SK-N-SH treated with all-trans-retinoic acid at 6 μM for 48 hours (cell line): ENCODE measurements at regions not wholly inside any gene's neighbourhood (a gene's known extent, or its start where the extent isn't known, plus 50 kb on each side); places are given as distances from the start of the nearest gene placed in this dataset.

ENCODE experiments used
- ATAC-seq: fragments of 200-7000 bp; cut with Tn5 transposase; 3 replicates; pipeline ENCODE4 v1.9.1; 2020; ENCODE audit warnings: mild to moderate bottlenecking, moderate library complexity
- ARNTL ChIP-seq: fragments of 450-650 bp; formaldehyde crosslinking; IDR thresholded peaks from 2 replicates; pipeline ENCODE4 v1.5.0; 2020; ENCODE audit warnings: low read depth, mild to moderate bottlenecking, moderate library complexity, borderline replicate concordance
- BACH2 ChIP-seq: fragments of 250-450 bp; sonication (Bioruptor Pico); IDR thresholded peaks from 2 replicates; pipeline ENCODE4 v1.9.0; 2021; ENCODE audit warnings: mild to moderate bottlenecking, borderline replicate concordance
- CSDC2 ChIP-seq: fragments of 250-450 bp; sonication (Bioruptor Pico); IDR thresholded peaks from 2 replicates; pipeline ENCODE4 v1.5.0; 2020; ENCODE audit warnings: mild to moderate bottlenecking, moderate library complexity
- ESRRG ChIP-seq: fragments of 250-450 bp; sonication (Bioruptor Pico); IDR thresholded peaks from 2 replicates; pipeline ENCODE4 v1.6.1; 2021; ENCODE audit warnings: mild to moderate bottlenecking
- GLIS3 ChIP-seq: fragments of 250-450 bp; sonication (Bioruptor Pico); IDR thresholded peaks from 2 replicates; pipeline ENCODE4 v1.5.0; 2020; ENCODE audit warnings: mild to moderate bottlenecking, moderate library complexity
- OSR1 ChIP-seq: fragments of 250-450 bp; sonication (Bioruptor Pico); IDR thresholded peaks from 2 replicates; pipeline ENCODE4 v1.8.0; 2022; ENCODE audit warnings: moderate library complexity, mild to moderate bottlenecking, inconsistent platforms
- POU6F1 ChIP-seq: fragments of 250-450 bp; sonication (Bioruptor Pico); IDR thresholded peaks from 2 replicates; pipeline ENCODE4 v1.8.0; 2021; ENCODE audit warnings: low read depth, mild to moderate bottlenecking, moderate library complexity, borderline replicate concordance
- SNAI2 ChIP-seq: fragments of 250-450 bp; sonication (Bioruptor Pico); IDR thresholded peaks from 2 replicates; pipeline ENCODE4 v1.5.0; 2020; ENCODE audit warnings: mild to moderate bottlenecking, moderate library complexity
- TCF4 ChIP-seq: fragments of 250-450 bp; sonication (Bioruptor Pico); IDR thresholded peaks from 2 replicates; pipeline ENCODE4 v1.8.0; 2021; ENCODE audit warnings: mild to moderate bottlenecking, moderate library complexity, borderline replicate concordance
- ZC3H10 ChIP-seq: fragments of 250-450 bp; sonication (Bioruptor Pico); IDR thresholded peaks from 2 replicates; pipeline ENCODE4 v1.5.1; 2021; ENCODE audit warnings: mild to moderate bottlenecking, moderate library complexity
- ZFP3 ChIP-seq: fragments of 250-450 bp; sonication (Bioruptor Pico); IDR thresholded peaks from 2 replicates; pipeline ENCODE4 v1.5.0; 2020; ENCODE audit warnings: mild to moderate bottlenecking, moderate library complexity
- ZFP30 ChIP-seq: fragments of 450-650 bp; formaldehyde crosslinking; IDR thresholded peaks from 2 replicates; pipeline ENCODE4 v1.5.0; 2022; ENCODE audit warnings: mild to moderate bottlenecking, moderate library complexity
- ZNF70 ChIP-seq: fragments of 450-650 bp; formaldehyde crosslinking; IDR thresholded peaks from 2 replicates; pipeline ENCODE4 v1.5.0; 2020; ENCODE audit warnings: mild to moderate bottlenecking, moderate library complexity
- TF ChIP-seq, protein P1 (sequence below): fragments of 250-450 bp; sonication (Bioruptor Pico); IDR thresholded peaks from 2 replicates; pipeline ENCODE4 v1.8.0; 2020; ENCODE audit warnings: mild to moderate bottlenecking, moderate library complexity, borderline replicate concordance
- TF ChIP-seq, protein P2 (sequence below): fragments of 250-450 bp; sonication (Bioruptor Pico); IDR thresholded peaks from 2 replicates; pipeline ENCODE4 v1.5.1; 2021; ENCODE audit warnings: mild to moderate bottlenecking, moderate library complexity
- TF ChIP-seq, protein P3 (sequence below): fragments of 250-450 bp; sonication (Bioruptor Pico); IDR thresholded peaks from 2 replicates; pipeline ENCODE4 v1.5.0; 2020; ENCODE audit warnings: mild to moderate bottlenecking, moderate library complexity

DNA sequence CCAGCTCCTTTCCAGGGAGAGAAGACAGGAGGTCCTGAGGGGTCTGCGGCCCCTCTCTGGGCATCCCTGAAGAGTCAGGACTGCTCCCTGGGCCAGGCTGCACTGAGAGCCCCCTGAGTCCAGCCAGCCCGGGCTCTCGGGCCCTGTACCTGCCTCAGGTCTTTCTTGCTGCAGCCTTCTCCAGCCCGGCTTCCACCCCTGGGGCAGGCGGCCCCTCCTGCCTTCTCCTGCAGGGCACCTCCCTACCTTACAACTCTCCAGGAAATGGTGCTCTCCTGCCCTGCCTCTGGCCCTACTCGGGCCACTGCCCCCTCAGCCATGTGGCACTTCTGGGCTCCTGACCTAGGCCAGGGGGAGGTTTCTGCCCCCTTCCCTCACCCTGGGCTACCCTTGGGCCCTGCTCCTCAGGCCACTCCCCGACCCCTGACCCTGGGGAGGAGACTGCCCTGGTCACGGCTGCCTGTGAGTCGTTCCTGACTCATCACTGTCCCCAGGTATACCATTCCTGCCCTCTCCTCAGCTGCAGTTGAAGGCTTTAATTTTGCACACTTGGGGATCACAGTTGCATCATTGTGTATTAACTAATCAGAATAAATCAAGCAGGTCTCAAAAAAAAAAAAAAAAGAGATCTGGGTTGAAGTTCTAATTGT, 251.1 kb downstream of the NXPE2 start:
- no peak for TF ChIP-seq ESRRG (CRISPR knock-in tag)
- no peak for ATAC-seq

GRCh38 chr11:114938799-114939198, 260.5 kb downstream of the NXPE2 start:
- ATAC-seq, result no peak
- no peak for TF ChIP-seq ZNF70 (CRISPR knock-in tag)
- TF ChIP-seq BACH2 (CRISPR knock-in tag), result no peak
- TF ChIP-seq ZFP30, result no peak
- TF ChIP-seq ARNTL (CRISPR knock-in tag), result no peak
- no peak for TF ChIP-seq CSDC2 (CRISPR knock-in tag)
- TF ChIP-seq ZC3H10 (CRISPR knock-in tag), result no peak
- no peak for TF ChIP-seq ESRRG (CRISPR knock-in tag)
- no peak for TF ChIP-seq ZFP3 (CRISPR knock-in tag)
- no peak for TF ChIP-seq POU6F1 (CRISPR knock-in tag)
- TF ChIP-seq, protein P1, sequence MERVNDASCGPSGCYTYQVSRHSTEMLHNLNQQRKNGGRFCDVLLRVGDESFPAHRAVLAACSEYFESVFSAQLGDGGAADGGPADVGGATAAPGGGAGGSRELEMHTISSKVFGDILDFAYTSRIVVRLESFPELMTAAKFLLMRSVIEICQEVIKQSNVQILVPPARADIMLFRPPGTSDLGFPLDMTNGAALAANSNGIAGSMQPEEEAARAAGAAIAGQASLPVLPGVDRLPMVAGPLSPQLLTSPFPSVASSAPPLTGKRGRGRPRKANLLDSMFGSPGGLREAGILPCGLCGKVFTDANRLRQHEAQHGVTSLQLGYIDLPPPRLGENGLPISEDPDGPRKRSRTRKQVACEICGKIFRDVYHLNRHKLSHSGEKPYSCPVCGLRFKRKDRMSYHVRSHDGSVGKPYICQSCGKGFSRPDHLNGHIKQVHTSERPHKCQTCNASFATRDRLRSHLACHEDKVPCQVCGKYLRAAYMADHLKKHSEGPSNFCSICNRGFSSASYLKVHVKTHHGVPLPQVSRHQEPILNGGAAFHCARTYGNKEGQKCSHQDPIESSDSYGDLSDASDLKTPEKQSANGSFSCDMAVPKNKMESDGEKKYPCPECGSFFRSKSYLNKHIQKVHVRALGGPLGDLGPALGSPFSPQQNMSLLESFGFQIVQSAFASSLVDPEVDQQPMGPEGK (CRISPR knock-in tag), result no peak
- no peak for TF ChIP-seq SNAI2 (CRISPR knock-in tag)
- TF ChIP-seq, protein P2, sequence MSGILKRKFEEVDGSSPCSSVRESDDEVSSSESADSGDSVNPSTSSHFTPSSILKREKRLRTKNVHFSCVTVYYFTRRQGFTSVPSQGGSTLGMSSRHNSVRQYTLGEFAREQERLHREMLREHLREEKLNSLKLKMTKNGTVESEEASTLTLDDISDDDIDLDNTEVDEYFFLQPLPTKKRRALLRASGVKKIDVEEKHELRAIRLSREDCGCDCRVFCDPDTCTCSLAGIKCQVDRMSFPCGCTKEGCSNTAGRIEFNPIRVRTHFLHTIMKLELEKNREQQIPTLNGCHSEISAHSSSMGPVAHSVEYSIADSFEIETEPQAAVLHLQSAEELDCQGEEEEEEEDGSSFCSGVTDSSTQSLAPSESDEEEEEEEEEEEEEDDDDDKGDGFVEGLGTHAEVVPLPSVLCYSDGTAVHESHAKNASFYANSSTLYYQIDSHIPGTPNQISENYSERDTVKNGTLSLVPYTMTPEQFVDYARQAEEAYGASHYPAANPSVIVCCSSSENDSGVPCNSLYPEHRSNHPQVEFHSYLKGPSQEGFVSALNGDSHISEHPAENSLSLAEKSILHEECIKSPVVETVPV (CRISPR knock-in tag), result no peak
- no peak for TF ChIP-seq GLIS3 (CRISPR knock-in tag)
- no peak for TF ChIP-seq TCF4
- TF ChIP-seq OSR1 (CRISPR knock-in tag), result no peak
- TF ChIP-seq, protein P3, sequence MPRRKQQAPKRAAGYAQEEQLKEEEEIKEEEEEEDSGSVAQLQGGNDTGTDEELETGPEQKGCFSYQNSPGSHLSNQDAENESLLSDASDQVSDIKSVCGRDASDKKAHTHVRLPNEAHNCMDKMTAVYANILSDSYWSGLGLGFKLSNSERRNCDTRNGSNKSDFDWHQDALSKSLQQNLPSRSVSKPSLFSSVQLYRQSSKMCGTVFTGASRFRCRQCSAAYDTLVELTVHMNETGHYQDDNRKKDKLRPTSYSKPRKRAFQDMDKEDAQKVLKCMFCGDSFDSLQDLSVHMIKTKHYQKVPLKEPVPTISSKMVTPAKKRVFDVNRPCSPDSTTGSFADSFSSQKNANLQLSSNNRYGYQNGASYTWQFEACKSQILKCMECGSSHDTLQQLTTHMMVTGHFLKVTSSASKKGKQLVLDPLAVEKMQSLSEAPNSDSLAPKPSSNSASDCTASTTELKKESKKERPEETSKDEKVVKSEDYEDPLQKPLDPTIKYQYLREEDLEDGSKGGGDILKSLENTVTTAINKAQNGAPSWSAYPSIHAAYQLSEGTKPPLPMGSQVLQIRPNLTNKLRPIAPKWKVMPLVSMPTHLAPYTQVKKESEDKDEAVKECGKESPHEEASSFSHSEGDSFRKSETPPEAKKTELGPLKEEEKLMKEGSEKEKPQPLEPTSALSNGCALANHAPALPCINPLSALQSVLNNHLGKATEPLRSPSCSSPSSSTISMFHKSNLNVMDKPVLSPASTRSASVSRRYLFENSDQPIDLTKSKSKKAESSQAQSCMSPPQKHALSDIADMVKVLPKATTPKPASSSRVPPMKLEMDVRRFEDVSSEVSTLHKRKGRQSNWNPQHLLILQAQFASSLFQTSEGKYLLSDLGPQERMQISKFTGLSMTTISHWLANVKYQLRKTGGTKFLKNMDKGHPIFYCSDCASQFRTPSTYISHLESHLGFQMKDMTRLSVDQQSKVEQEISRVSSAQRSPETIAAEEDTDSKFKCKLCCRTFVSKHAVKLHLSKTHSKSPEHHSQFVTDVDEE (CRISPR knock-in tag), result no peak
- TF ChIP-seq, all 23 proteins: peak for 0

DNA sequence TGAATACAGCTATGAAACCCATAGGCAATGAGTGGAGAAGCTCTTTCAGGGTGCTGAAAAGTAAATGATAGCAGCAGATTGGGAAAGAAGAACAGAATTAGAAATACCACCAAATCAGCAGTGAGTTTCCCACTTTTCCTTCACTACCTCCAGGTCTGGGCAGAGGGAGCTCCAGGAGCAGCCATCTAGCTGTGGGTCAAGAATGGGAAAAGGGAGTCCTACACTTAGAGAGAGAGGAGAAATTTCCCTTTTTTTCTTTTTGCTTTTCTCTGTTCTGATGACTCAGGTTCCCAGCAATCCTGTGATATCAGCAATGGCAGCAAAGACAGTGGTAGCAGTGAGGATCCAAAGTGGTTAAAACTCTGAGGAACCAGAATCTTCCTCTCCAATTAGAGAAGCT, 263.9 kb downstream of the NXPE2 start:
- no peak for TF ChIP-seq ZNF70 (CRISPR knock-in tag)
- TF ChIP-seq, protein P3 (CRISPR knock-in tag), result no peak
- no peak for ATAC-seq
